ENCODE measurements at regions not wholly inside any gene's neighbourhood (a gene's known extent, or its start where the extent isn't known, plus 50 kb on each side); places are given as distances from the start of the nearest gene placed in this dataset.

GRCh38 chr14:43855556-43855955 is 651.5 kb downstream of the FSCB start:
- no peak overlapping the region for H3K4me3 Mint-ChIP-seq
- H3K27me3 Mint-ChIP-seq = no peaks in the 10 kb centered on the region
- ATAC-seq (ENCODE audit: low read depth) = no peak
- Histone ChIP-seq H3K4me2 (replicated peaks; ENCODE audit: low read depth, low read length, poor library complexity, severe bottlenecking) (no peak overlapping the region), H3K27me3 (replicated peaks in 1 of 4; ENCODE audit: control extremely low read depth in 1 of 4, control insufficient read depth in 3 of 4, insufficient read depth in 4 of 4, low read length in 3 of 4) (no peaks in the 10 kb centered on the region), H2AFZ (ENCODE audit: insufficient read depth, low read depth, low read length, poor library complexity, severe bottlenecking) (no peak overlapping the region), H3K36me3 (replicated peaks in 1 of 2; ENCODE audit: control extremely low read depth in 1 of 2, control insufficient read depth in 1 of 2, extremely low read depth in 1 of 2, insufficient read depth in 2 of 2, low read length in 1 of 2) (no peaks in the 10 kb centered on the region), H3K9me3 (ENCODE audit: control extremely low read depth in 1 of 3, control insufficient read depth in 2 of 3, insufficient read depth in 1 of 3, low read length in 2 of 3) (no peaks in the 10 kb centered on the region), H3K4me1 (ENCODE audit: control insufficient read depth in 2 of 2, insufficient read depth in 2 of 2, low read length in 2 of 2) (no peaks in the 10 kb centered on the region), H4K20me1 (ENCODE audit: control insufficient read depth, insufficient read depth, low read length, poor library complexity, severe bottlenecking) (no peaks in the 10 kb centered on the region), H3K9ac (ENCODE audit: low read length) (no peak overlapping the region), H3K4me3 (ENCODE audit: control extremely low read depth in 1 of 5, extremely low read depth in 1 of 5, insufficient read depth in 1 of 5, low read depth in 2 of 5, low read length in 4 of 5) (no peak overlapping the region), H3K27ac (ENCODE audit: low read length in 2 of 2) (no peak overlapping the region), H3K79me2 (ENCODE audit: control insufficient read depth, insufficient read depth, low read length) (no peaks in the 10 kb centered on the region)
- intact Hi-C loops (cut with micrococcal nuclease) = no loop called here
- TF ChIP-seq CTCF (IDR thresholded peaks at IDR 0.05) (no peak), EZH2 (IDR thresholded peaks at IDR 0.05; ENCODE audit: borderline replicate concordance, insufficient read depth, low read depth, low read length, poor library complexity, severe bottlenecking) (no peak)
- no peak for DNase-seq
- no peaks in the 10 kb centered on the region for H3K9me3 Mint-ChIP-seq (ENCODE audit: insufficient read depth)
- ChIA-PET CTCF (no interaction called here), POLR2A (no interaction called here)
- H3K4me1 Mint-ChIP-seq = no peaks in the 10 kb centered on the region
- H3K27ac Mint-ChIP-seq = no peak overlapping the region
- 86% methylated on average over 1 of the region's 3 CpGs for WGBS (ENCODE audit: insufficient coverage)

GRCh38 chr14:43853541-43853940 is 653.5 kb downstream of the FSCB start:
- H2AFZ ChIP-seq (ENCODE audit: insufficient read depth, low read depth, low read length, poor library complexity, severe bottlenecking) = no peak overlapping the region
- TF ChIP-seq CTCF (IDR thresholded peaks at IDR 0.05) = no peak
- intact Hi-C loops (cut with micrococcal nuclease) = no loop called here
- POLR2A ChIA-PET = no interaction called here
- no peaks in the 10 kb centered on the region for H3K27me3 ChIP-seq (replicated peaks in 1 of 4; ENCODE audit: control extremely low read depth in 1 of 4, control insufficient read depth in 3 of 4, insufficient read depth in 4 of 4, low read length in 3 of 4)
- no peaks in the 10 kb centered on the region for H3K27me3 Mint-ChIP-seq
- no peaks in the 10 kb centered on the region for H3K36me3 ChIP-seq (replicated peaks in 1 of 2; ENCODE audit: control extremely low read depth in 1 of 2, control insufficient read depth in 1 of 2, extremely low read depth in 1 of 2, insufficient read depth in 2 of 2, low read length in 1 of 2)
- DNase-seq (no peak), ATAC-seq (ENCODE audit: low read depth) (no peak)
- no CpG with 5 or more reads among the region's 1 CpG for WGBS (ENCODE audit: insufficient coverage)
- no peaks in the 10 kb centered on the region for H3K9me3 Mint-ChIP-seq (ENCODE audit: insufficient read depth)
- H3K27ac Mint-ChIP-seq = no peak overlapping the region
- H3K9ac ChIP-seq (ENCODE audit: low read length) = no peak overlapping the region
- CTCF ChIA-PET = no interaction called here
- no peak overlapping the region for H3K27ac ChIP-seq (ENCODE audit: low read length in 2 of 2)
- H3K4me2 ChIP-seq (replicated peaks; ENCODE audit: low read depth, low read length, poor library complexity, severe bottlenecking) = no peak overlapping the region
- H4K20me1 ChIP-seq (ENCODE audit: control insufficient read depth, insufficient read depth, low read length, poor library complexity, severe bottlenecking) = no peaks in the 10 kb centered on the region
- H3K4me1 ChIP-seq (ENCODE audit: control insufficient read depth in 2 of 2, insufficient read depth in 2 of 2, low read length in 2 of 2) = no peaks in the 10 kb centered on the region
- H3K4me3 Mint-ChIP-seq = no peak overlapping the region
- no peaks in the 10 kb centered on the region for H3K79me2 ChIP-seq (ENCODE audit: control insufficient read depth, insufficient read depth, low read length)
- H3K9me3 ChIP-seq (ENCODE audit: control extremely low read depth in 1 of 3, control insufficient read depth in 2 of 3, insufficient read depth in 1 of 3, low read length in 2 of 3) = no peaks in the 10 kb centered on the region
- no peaks in the 10 kb centered on the region for H3K4me1 Mint-ChIP-seq
- no peak overlapping the region for H3K4me3 ChIP-seq (ENCODE audit: control extremely low read depth in 1 of 5, extremely low read depth in 1 of 5, insufficient read depth in 1 of 5, low read depth in 2 of 5, low read length in 4 of 5)

Measured in B cell (primary cell).